GM18867 (cell line): ENCODE measurements at regions not wholly inside any gene's neighbourhood (a gene's known extent, or its start where the extent isn't known, plus 50 kb on each side); places are given as distances from the start of the nearest gene placed in this dataset.
A peak's percentile ranks its signal among the peaks of the same experiment; 100 is the strongest.

ENCODE experiments used
- ATAC-seq: cut with Tn5 transposase; IDR thresholded peaks from one replicate; pipeline ENCODE4 v1.9.1; 2021; ENCODE audit warnings: mild to moderate bottlenecking, moderate library complexity; ENCODE audit not compliant: unreplicated experiment

GRCh38 chr7:119351320-119351719 is 921.7 kb upstream of the KCND2 start:
- ATAC-seq, result no peak

DNA sequence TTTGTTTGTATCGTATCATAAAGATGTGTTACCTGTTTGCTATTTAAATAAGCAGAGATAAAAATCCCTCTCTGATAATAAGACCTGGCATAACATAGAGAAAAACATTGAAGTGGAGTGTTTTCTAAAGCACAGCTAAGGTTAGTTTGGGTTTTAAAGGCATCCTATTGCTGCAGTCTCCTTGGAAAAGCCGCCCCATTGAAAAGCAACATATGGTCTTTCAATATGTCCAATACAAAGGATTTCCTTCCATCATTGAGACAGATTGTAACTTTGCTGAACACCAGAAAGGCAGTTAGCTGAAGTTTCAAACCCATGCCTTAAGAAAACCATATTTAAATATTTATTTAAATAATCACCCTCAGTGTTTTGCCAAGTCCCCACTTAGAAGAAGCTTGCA is 898.5 kb upstream of the KCND2 start:
- ATAC-seq, result no peak

GRCh38 chr7:119377861-119378260 is 895.1 kb upstream of the KCND2 start:
- ATAC-seq, result no peak

GRCh38 chr7:119382726-119383125 is 890.2 kb upstream of the KCND2 start:
- no peak for ATAC-seq

GRCh38 chr7:119395024-119395423 is 878.0 kb upstream of the KCND2 start:
- no peak for ATAC-seq

GRCh38 chr7:119397156-119397555 is 875.8 kb upstream of the KCND2 start:
- ATAC-seq, result peak; percentile 92

DNA sequence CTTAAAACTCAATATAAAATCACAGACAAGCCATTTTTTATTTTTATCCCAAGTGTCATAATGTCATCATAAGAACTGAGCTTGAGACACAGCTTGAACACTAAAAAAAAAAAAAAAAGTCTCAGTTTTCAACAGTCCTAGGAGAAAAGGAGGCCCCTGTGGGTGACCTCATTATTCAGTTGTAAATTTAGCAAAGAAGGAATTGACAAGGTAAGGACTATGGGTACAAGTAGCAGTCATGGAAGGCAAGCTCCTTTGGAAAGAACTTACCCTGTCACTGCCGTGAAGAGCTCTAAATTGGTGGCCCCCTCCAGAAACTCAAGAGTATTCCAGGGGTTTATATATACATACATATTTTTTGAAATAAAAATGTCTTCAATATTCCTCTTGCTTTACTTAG is 864.4 kb upstream of the KCND2 start:
- no peak for ATAC-seq

DNA sequence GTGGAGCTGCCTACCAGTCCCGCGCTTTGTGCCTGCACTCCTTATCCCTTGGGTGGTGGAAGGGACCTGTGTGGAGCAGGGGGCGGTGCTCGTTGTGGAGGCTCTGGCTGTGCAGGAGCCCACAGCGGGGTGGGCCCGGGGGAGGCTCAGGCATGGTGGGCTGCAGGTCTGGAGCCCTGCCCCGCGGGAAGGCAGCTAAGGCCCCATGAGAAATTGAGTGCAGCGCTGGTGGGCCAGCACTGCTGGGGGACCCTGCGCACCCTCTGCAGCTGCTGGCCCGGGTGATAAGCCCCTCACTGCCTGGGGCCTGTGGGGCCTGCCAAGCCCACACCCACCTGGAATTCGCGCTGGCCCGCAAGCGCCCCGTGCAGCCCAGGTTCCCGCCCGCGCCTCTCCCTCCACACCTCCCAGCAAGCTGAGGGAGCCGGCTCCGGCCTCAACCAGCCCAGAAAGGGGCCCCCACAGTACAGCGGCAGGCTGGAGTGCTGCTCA is 859.6 kb upstream of the KCND2 start:
- ATAC-seq, result no peak

GRCh38 chr7:119415682-119416081 is 857.3 kb upstream of the KCND2 start:
- ATAC-seq, result no peak

DNA sequence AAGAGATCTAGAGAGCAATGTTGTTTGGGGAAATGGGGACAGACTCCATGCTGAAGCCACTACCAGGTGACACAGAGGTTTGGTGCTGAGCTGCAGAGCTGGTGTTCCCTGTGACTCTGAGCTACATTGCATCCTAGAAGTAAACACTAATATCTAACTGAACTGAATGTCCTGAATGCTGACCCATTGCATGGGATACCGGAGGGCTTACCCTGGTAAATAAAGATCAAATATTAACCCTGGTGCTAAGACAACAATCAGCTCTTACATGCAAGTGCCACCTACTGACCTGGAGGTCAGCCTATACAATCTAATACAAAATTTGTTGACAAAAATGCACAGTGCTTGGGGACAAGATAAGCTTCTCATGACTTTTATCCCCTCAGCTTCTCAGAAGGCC is 851.3 kb upstream of the KCND2 start:
- ATAC-seq, result no peak

- no peak for ATAC-seq
These were observed 836.1 kb upstream of the KCND2 start for GRCh38 chr7:119436882-119437281.

DNA sequence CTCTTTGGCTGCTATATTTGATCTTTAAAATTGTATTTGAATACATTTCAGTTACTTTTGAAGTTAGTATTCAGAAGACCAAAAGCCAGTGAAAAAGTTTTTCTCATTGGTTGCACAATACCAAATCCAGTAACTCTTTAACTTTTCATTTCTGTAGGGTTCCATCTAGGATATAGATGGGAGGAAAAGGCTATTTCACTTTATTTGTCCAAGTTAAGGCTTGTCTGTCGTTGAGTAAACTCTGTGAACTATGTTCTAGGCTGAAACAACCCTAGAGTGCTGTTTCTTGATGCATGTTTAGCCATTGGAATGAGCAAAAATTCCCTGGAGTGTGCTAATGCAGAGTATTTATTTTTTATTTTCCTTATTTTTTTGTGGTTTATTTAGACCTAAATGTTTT is 834.7 kb upstream of the KCND2 start:
- no peak for ATAC-seq

GRCh38 chr7:119439192-119439591 is 833.8 kb upstream of the KCND2 start:
- ATAC-seq, result no peak

- ATAC-seq, result no peak
These were observed 820.6 kb upstream of the KCND2 start for GRCh38 chr7:119452401-119452800.

DNA sequence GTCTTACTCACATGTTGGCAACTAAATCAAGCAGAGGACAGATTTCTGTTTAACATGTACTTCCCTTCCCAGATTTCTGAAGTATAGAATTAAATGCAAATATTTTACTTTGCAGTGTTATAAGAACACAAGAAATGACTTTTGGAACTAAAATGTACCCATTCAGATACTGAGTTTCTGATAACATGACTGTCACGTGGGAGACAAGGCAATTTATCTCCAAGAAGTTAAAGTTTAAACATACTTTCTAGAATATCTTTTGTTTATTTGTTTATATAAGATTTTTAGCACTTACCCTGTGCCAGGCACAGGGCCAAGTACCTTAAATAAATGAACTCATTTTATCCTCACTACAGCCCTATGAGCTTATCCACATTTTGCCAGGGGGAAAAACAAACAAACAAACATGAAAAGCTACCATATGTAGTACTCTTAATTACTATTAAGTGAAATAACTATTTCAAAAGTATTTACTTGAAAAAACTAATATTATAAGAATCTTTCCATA is 807.1 kb upstream of the KCND2 start:
- ATAC-seq, result no peak

DNA sequence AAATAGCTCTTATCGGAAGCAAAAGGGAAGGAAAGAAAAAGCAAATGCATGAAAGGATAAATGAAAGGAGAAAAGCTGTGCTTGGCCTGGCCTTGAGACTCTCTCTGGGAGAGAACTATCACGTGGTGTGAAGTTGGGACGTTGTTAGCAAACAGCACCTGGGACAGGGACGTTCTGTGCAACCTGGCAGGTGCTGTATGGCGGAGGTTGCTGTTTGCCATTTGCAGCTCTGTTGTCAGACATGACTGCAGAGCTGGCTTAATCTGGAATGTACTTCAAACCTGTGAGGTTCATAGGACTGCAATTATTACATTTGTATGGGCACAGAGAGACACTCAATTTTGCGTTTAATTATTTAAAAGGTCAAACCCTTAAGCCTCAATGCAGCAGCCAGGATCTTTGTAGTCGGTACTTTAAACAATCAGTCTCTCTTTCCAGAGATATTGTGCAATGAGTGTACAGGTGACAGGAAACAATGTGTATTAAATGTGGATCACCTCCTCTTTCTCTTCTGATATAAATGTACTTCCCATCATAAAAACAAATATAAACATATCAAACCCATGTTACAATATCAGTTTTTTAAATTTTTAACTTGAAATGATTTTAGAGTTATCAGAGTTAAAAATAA is 800.5 kb upstream of the KCND2 start:
- no peak for ATAC-seq

DNA sequence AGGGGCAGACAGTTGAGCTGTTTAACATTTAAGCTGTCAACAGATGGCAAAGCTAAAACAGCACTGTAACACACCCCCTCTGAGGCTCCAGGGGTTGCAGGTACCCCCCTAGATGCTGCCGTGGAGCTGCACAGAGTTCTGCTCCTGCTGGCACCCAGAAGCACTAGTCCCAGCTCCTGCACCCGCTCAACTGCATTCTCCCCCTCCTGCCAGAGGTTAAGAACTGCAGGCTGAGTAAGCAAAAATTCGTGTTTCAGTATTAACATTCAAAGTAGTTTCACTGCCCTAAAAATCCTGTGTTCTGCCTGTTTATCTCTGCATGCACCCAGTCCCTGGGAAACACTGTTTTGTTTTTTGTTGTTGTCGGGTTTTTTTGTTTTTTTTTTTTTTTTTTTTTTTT is 790.8 kb upstream of the KCND2 start:
- peak; percentile 93 for ATAC-seq

- no peak for ATAC-seq
These were observed 790.3 kb upstream of the KCND2 start for GRCh38 chr7:119482671-119483070.

- ATAC-seq, result no peak
These were observed 789.6 kb upstream of the KCND2 start for GRCh38 chr7:119483364-119483763.

- no peak for ATAC-seq
These were observed 758.6 kb upstream of the KCND2 start for GRCh38 chr7:119514326-119514725.

- no peak for ATAC-seq
These were observed 757.8 kb upstream of the KCND2 start for GRCh38 chr7:119515214-119515613.

DNA sequence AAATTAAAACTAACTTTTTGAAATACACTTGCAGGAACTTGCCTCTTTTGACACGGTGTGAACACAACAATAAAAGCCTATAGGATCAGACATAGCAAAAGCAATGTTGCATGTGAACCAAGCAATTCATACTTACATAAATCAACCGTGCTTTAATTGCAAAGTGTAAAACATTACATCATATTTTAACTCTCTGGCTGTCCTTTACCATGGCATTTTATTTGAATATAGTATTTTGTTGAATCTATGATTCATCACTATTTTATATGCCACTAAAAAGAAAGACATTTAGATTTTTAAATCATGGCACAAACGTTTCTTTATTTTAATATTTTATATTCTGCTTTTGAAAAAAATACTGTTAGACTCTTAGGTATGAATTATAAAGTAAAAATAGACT is 757.0 kb upstream of the KCND2 start:
- no peak for ATAC-seq

DNA sequence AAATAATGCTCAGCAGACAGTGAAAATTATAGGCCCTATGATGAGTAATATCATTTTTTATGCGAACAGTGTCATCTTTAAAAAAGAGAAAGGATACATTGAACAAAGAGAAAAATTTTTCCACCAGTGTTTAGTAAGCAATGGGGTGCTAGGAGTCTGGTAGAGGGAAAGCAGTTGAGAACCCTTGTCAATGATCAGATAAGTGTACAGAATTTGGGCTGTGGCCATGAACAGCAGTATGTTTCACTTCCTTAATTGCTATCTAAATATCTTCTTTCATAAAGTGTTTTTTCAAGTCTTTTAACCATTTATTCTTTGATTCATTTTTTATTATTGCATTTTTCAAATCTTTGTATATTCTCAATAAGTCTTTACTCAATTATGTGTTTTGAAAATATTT is 750.7 kb upstream of the KCND2 start:
- no peak for ATAC-seq
